Spinal cord (tissue), 9 donors: ENCODE measurements at regions not wholly inside any gene's neighbourhood (a gene's known extent, or its start where the extent isn't known, plus 50 kb on each side); places are given as distances from the start of the nearest gene placed in this dataset.
A peak's percentile ranks its signal among the peaks of the same experiment; 100 is the strongest.
"Not testable (repeated sequence)": the region's sequence is repeated elsewhere in the genome, so short reads cannot be mapped to it uniquely, and the experiment has no call there.

Experiments used
- DNase-seq, 6 donors: peaks; one replicate each; pipeline versions ENCODE4 v3.0.0 to v3.0.0-alpha.2; 2013 to 2015; ENCODE audit warnings: low spot score in 6 of 6, low read depth in 4 of 6
- H3K27ac ChIP-seq: one replicate; pipeline ENCODE4 v1.5.1; 2013; ENCODE audit warnings: low read depth, low read length, control low read depth
- H3K27me3 ChIP-seq: one replicate; pipeline ENCODE4 v1.6.1; 2013; ENCODE audit warnings: low read length; ENCODE audit not compliant: control insufficient read depth, insufficient read depth
- H3K36me3 ChIP-seq: one replicate; pipeline ENCODE4 v1.6.1; 2013; ENCODE audit warnings: low read length; ENCODE audit not compliant: control insufficient read depth, insufficient read depth
- H3K4me1 ChIP-seq: one replicate; pipeline ENCODE4 v1.6.1; 2013; ENCODE audit warnings: low read length; ENCODE audit not compliant: control insufficient read depth, insufficient read depth
- H3K4me3 ChIP-seq: one replicate; pipeline ENCODE4 v1.5.1; 2013; ENCODE audit warnings: low read depth, low read length, control low read depth
- H3K9me3 ChIP-seq: one replicate; pipeline ENCODE4 v1.6.1; 2013; ENCODE audit warnings: low read length; ENCODE audit not compliant: control insufficient read depth, insufficient read depth
- WGBS: methylation state at CpG from one replicate; pipeline ENCODE4 v1.1.5; 2013; ENCODE audit warnings: missing lambda C conversion rate; ENCODE audit not compliant: insufficient coverage; 5-methylcytosine and 5-hydroxymethylcytosine counted together
- donor health status: healthy.

GRCh38 chr6:68158256-68158655 lies 476.8 kb upstream of the ADGRB3 start:
- no CpG with 5 or more reads among the region's 1 CpG for WGBS

DNA sequence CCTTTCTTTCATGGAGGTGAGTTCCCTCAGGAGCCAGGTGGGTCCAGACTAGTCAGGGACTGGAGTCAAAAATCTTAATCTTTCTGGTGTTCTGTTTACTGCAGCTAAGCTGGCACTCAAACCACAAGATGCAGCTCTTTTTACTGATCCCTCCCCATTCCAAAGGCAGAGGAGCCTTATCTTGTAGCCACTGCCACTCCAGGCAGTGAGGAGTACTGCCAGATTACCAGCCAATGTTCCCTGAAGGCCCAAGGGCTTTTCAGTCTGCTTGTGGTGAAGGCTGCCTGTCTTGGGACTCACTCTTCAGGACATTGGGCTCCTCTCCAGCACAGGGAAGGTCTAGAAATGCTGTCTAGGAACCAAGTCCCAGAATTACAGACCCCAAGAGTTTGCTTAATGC lies 490.4 kb upstream of the ADGRB3 start:
- H3K9me3 ChIP-seq = peaks cover 3% of the 10 kb centered on the region
- no peak for DNase-seq
- H3K4me1 ChIP-seq = no peaks in the 10 kb centered on the region
- H3K36me3 ChIP-seq = no peaks in the 10 kb centered on the region
- no peak overlapping the region for H3K27ac ChIP-seq
- H3K27me3 ChIP-seq = no peaks in the 10 kb centered on the region
- H3K4me3 ChIP-seq = no peak overlapping the region

More at GRCh38 chr6:68158256-68158655, 476.8 kb upstream of the ADGRB3 start:
- Histone ChIP-seq H3K9me3 (peaks cover 2% of the 10 kb centered on the region), H3K36me3 (no peaks in the 10 kb centered on the region), H3K27me3 (no peaks in the 10 kb centered on the region), H3K27ac (no peak overlapping the region), H3K4me1 (no peaks in the 10 kb centered on the region), H3K4me3 (no peak overlapping the region)
- DNase-seq = no peak

DNA sequence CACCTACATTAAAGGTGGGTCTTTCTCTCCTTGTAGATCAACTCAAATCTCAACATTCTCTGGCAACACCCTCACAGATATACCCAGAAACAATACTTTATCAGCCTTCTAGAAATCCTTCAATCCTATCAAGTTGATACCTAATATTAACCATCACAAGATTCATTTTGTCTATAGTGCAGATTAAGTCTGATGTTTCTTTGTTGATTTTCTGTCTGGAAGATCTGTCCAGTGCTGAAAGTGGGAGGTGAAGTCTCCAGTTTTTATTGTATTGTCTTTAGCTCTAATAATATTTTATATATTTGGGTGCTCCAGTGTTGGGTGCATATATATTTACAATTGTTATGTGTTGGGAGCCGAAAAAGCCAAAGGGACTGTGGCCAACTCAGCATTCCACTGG lies 493.9 kb upstream of the ADGRB3 start:
- no peaks in the 10 kb centered on the region for H3K36me3 ChIP-seq
- 80% methylated on average over 1 of the region's 1 CpG for WGBS

GRCh38 chr6:68139130-68139529 lies 496.0 kb upstream of the ADGRB3 start:
- Histone ChIP-seq H3K36me3 (no peaks in the 10 kb centered on the region), H3K27ac (no peak overlapping the region), H3K9me3 (no peaks in the 10 kb centered on the region), H3K27me3 (no peaks in the 10 kb centered on the region), H3K4me3 (no peak overlapping the region), H3K4me1 (no peaks in the 10 kb centered on the region)
- WGBS = 20% methylated on average over 1 of the region's 1 CpG
- peak in 1 of 6 donors; percentile 11 for DNase-seq

More for the DNA sequence above, 493.9 kb upstream of the ADGRB3 start:
- Histone ChIP-seq H3K4me3 (no peak overlapping the region), H3K27me3 (no peaks in the 10 kb centered on the region), H3K4me1 (no peaks in the 10 kb centered on the region), H3K27ac (no peak overlapping the region), H3K9me3 (no peaks in the 10 kb centered on the region)
- no peak for DNase-seq

- Histone ChIP-seq H3K4me1 (no peaks in the 10 kb centered on the region), H3K27ac (no peak overlapping the region), H3K36me3 (no peaks in the 10 kb centered on the region), H3K27me3 (no peaks in the 10 kb centered on the region), H3K4me3 (no peak overlapping the region), H3K9me3 (no peaks in the 10 kb centered on the region)
- WGBS = no CpG with 5 or more reads among the region's 4 CpGs
- DNase-seq = no peak
These were observed 500.3 kb upstream of the ADGRB3 start for GRCh38 chr6:68134796-68135195.

- H3K27ac ChIP-seq = no peak overlapping the region
- no peak overlapping the region for H3K4me3 ChIP-seq
- no peaks in the 10 kb centered on the region for H3K27me3 ChIP-seq
- DNase-seq = no peak
- H3K4me1 ChIP-seq = no peaks in the 10 kb centered on the region
- H3K36me3 ChIP-seq = no peaks in the 10 kb centered on the region
- no CpG with 5 or more reads among the region's 2 CpGs for WGBS
- no peaks in the 10 kb centered on the region for H3K9me3 ChIP-seq
These were observed 506.9 kb upstream of the ADGRB3 start for GRCh38 chr6:68128211-68128610.

GRCh38 chr6:68127074-68127473 lies 508.0 kb upstream of the ADGRB3 start:
- peaks cover under 1% of the 10 kb centered on the region for H3K9me3 ChIP-seq
- no peak overlapping the region for H3K4me3 ChIP-seq
- H3K36me3 ChIP-seq = no peaks in the 10 kb centered on the region
- WGBS = 100% methylated on average over 4 of the region's 4 CpGs
- no peak for DNase-seq
- no peak overlapping the region for H3K27ac ChIP-seq
- no peaks in the 10 kb centered on the region for H3K4me1 ChIP-seq
- H3K27me3 ChIP-seq = no peaks in the 10 kb centered on the region

GRCh38 chr6:68126089-68126749 lies 508.9 kb upstream of the ADGRB3 start:
- H3K4me1 ChIP-seq = no peaks in the 10 kb centered on the region
- H3K9me3 ChIP-seq = peaks cover 8% of the 10 kb centered on the region
- no peaks in the 10 kb centered on the region for H3K27me3 ChIP-seq
- WGBS = 88% methylated on average over 1 of the region's 2 CpGs
- no peak overlapping the region for H3K4me3 ChIP-seq
- no peak for DNase-seq
- no peaks in the 10 kb centered on the region for H3K36me3 ChIP-seq
- H3K27ac ChIP-seq = no peak overlapping the region

GRCh38 chr6:68122975-68123374 lies 512.1 kb upstream of the ADGRB3 start:
- H3K4me3 ChIP-seq, DNase-seq, H3K4me1 ChIP-seq: not testable (repeated sequence)

GRCh38 chr6:68122032-68122431 lies 513.0 kb upstream of the ADGRB3 start:
- Histone ChIP-seq H3K27me3 (no peaks in the 10 kb centered on the region), H3K4me1 (no peaks in the 10 kb centered on the region), H3K27ac (no peak overlapping the region), H3K36me3 (no peaks in the 10 kb centered on the region), H3K9me3 (peaks cover 8% of the 10 kb centered on the region), H3K4me3 (no peak overlapping the region)
- DNase-seq = no peak
- 58% methylated on average over 2 of the region's 2 CpGs for WGBS

More at GRCh38 chr6:68122975-68123374, 512.1 kb upstream of the ADGRB3 start:
- not testable (repeated sequence) for H3K27ac ChIP-seq, H3K27me3 ChIP-seq, H3K9me3 ChIP-seq, H3K36me3 ChIP-seq
- 80% methylated on average over 1 of the region's 2 CpGs for WGBS
